Vagina (tissue), 2 donors: ENCODE measurements at regions not wholly inside any gene's neighbourhood (a gene's known extent, or its start where the extent isn't known, plus 50 kb on each side); places are given as distances from the start of the nearest gene placed in this dataset.

Source experiments
- CTCF ChIP-seq, 3 experiments: fragments of 450-650 bp in 2 of 3; fragments of 200-600 bp in 1 of 3; sonication (generic) in 1 of 3; IDR thresholded peaks; one replicate each; pipeline ENCODE4 v1.5.1; 2017 to 2019; ENCODE audit warnings: antibody characterized with exemption in 3 of 3, mild to moderate bottlenecking in 2 of 3, moderate library complexity in 2 of 3
- POLR2AphosphoS5 ChIP-seq, 2 donors: sonication (generic); formaldehyde crosslinking; IDR thresholded peaks; one replicate each; pipeline ENCODE4 v1.9.0; 2017; ENCODE audit warnings: antibody characterized with exemption in 2 of 2, mild to moderate bottlenecking in 2 of 2, low read depth in 1 of 2; ENCODE audit not compliant: insufficient read depth in 1 of 2

DNA sequence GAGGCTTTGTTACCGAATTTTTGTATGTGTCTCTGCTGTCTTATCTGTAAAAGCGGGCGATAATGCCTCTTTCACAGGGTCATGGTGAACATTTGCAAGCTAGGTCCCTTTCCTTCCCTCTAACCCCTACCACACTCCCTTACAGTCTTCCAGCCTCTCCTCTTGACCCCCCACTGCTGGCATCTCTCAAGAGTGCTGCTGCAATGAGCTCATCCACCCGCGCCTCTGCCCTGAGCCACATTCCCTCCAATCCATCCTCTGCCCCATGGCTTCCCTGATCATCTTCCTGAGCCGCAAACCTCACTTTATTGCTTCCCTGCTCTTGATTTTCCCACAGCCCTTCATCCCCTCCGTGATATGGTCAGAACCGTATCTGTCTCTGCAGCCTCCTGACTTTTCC, 343.6 kb downstream of the BCL11B start:
- no peak for TF ChIP-seq CTCF (IDR thresholded peaks at IDR 0.05)
- TF ChIP-seq POLR2AphosphoS5 (IDR thresholded peaks at IDR 0.05; ENCODE audit: insufficient read depth in 1 of 2, low read depth in 1 of 2) = no peak
